GM10266 (cell line): ENCODE measurements at regions not wholly inside any gene's neighbourhood (a gene's known extent, or its start where the extent isn't known, plus 50 kb on each side); places are given as distances from the start of the nearest gene placed in this dataset.

Experiments used
- DNase-seq: peaks from one replicate; pipeline ENCODE4 v3.0.0; 2012; ENCODE audit errors: extremely low spot score
- TF ChIP-seq, protein P1 (sequence below): IDR thresholded peaks from 2 replicates; pipeline ENCODE4 v1.5.1; 2012; ENCODE audit warnings: mild to moderate bottlenecking, low read depth; ENCODE audit not compliant: control insufficient read depth, insufficient read depth; ENCODE audit errors: missing control alignments

DNA sequence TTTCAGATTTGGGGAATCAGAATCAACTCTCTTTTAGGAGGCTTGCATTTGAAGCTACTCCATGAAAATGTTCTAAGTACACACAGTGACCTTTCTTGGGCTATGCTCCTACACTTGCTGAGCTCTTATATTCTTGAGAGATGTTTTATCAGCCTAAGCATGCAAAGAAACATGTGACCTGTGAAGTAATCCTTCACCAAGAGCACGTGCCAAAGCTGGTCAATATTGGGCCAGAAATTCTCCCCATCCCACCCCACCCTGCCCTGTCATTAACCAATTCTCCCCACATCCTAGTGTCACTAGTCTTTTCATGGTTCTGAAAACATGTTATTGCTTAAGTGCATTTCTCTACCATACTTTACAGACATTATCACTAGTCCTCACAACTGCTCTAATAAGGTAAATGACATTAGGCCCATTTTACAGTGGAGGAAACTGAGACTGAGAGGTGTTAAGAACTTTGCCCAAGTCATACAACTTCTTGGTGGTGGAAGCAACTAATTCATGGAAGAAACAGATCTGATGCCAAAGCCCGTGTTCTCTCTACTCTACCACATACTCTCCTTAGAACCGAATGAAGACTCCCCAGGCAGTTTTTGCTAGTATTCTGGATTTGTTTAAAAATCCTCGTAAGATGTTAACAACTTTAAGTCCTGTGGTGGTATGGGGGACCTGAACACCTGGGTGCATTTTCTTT lies 200.6 kb downstream of the PTEN start:
- no peak for DNase-seq
- TF ChIP-seq, protein P1, sequence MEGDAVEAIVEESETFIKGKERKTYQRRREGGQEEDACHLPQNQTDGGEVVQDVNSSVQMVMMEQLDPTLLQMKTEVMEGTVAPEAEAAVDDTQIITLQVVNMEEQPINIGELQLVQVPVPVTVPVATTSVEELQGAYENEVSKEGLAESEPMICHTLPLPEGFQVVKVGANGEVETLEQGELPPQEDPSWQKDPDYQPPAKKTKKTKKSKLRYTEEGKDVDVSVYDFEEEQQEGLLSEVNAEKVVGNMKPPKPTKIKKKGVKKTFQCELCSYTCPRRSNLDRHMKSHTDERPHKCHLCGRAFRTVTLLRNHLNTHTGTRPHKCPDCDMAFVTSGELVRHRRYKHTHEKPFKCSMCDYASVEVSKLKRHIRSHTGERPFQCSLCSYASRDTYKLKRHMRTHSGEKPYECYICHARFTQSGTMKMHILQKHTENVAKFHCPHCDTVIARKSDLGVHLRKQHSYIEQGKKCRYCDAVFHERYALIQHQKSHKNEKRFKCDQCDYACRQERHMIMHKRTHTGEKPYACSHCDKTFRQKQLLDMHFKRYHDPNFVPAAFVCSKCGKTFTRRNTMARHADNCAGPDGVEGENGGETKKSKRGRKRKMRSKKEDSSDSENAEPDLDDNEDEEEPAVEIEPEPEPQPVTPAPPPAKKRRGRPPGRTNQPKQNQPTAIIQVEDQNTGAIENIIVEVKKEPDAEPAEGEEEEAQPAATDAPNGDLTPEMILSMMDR = no peak

DNA sequence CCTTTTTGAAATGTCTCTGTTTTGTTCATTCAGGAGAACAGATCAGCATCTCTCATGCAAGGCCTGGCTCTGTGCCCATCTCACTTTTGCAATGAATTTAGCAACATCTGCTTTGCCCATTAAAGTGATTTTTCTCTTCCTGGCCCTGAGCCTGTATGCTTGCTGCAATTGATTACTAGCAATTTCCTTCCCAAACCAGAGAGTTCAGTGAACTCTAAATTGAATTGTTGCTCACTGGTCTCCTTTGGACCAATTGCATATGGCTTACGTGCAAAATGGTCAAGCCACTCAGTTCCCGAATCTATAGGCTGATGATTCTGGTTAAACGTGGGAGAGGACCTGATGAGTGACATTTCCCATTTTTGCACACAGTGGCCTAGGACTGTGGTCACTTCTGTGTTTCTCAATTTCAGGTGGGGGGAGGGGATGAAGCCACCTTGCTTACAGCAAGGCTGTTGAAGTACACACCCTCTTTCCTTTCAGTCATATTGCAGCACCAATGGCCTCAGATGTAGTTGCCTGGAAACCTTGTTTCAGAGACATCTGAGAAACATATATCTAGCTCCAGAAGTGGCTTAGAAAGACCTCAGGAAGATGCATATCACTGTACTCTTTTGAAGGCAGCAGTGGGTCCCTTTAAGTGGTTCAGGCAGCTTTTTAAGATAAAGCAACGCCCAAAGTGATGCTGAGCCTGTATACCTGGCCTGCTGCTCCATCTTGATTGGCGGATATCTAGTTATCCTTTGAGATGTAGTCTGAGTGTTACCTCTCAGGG lies 201.4 kb downstream of the PTEN start:
- peak; percentile 45 for DNase-seq
- TF ChIP-seq, protein P1 = no peak

DNA sequence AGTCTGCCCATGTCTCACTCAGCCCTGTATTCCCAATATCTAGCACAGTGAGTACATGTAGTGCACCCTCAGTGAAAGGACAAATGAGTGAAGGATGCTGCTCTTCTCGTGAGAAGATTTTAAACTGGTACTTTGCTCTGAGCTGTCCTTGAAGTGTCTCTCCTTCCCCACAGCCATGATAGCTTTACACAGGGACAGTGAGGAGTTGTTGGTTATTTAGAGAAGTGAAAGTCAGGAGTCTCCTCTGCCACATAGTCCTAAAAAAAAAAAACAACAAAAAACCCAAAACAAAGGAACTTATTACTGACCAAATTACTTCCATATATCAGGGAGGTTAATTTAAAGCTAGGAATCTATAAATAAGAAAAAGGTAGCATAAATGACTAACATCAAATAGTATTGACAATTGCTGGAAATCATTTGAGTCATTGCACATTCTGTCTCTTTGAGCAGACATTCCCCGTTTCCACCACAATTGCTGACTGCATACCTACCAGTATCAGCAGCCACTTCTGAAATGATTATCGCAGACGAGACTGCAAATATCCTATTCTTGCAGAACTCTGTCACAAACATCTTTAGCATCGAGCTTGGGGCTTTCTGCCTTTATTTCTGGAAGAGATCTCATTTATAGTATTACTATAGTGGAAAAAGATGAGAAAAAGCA lies 202.1 kb downstream of the PTEN start:
- TF ChIP-seq, protein P1 = no peak
- no peak for DNase-seq

DNA sequence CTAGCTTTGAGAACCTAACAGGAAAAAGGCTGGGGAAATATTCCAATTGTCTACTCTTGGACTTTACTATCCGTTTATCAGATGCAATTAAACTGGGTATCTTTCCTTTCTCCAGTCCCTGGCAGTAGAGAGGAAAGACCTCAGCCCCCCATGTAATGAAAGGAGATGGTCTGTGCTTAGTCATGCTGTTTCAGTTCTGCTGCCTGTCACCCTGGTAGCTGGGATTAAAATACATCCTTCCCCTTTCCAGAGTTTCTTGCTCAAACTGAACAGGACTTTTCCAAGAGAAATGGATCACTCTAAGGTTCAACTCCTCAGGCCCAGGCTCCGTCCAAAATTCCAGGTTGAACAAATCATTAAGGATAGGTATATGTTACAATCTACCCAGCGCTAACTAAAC lies 202.9 kb downstream of the PTEN start:
- no peak for DNase-seq
- TF ChIP-seq, protein P1 = no peak

DNA sequence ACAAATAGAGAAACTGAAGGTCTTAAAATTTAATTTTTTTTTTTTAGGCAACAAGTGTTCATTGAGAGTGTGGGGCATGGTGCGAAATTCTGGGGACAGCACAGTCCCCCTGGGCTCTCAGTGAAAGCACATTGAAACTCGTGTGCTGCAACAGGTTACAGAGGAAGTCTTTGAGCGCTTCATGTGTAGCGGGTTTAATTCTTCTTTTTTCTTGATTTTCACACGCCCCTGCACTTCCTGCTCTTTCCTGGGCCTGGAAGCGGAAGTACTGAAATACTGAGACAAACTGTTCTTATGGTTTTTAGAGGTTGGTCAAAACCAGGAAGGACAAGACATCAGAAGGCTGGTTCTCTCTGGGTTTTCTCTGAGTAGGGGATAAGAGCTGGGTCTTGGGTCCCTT lies 203.5 kb downstream of the PTEN start:
- DNase-seq = no peak
- TF ChIP-seq, protein P1 = no peak

DNA sequence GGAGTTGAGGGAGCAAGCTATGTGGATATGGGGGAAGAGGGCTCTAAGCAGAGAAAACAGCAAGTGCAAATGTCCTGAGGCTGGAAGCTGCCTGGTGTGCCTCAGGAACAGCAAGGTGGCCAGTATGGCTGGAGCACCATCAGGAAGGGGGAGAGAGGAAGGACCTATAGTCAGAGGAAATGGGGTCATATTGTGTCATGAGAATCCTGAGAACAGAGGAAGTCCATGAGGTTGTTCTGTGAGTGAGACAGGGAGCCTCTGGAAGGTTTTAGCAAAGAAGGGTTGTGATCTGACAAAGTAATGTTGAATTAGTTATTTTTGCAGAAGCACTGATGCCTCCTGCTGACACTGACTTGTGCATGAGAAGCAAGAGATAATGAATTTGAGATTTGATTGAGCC lies 204.3 kb downstream of the PTEN start:
- TF ChIP-seq, protein P1 = no peak
- DNase-seq = no peak
